Thoracic aorta (tissue), 2 donors: ENCODE measurements at regions not wholly inside any gene's neighbourhood (a gene's known extent, or its start where the extent isn't known, plus 50 kb on each side); places are given as distances from the start of the nearest gene placed in this dataset.

ENCODE experiments used
- ATAC-seq: fragments of 150-250 bp; one replicate; pipeline ENCODE4 v1.8.0; 2017; ENCODE audit warnings: low read depth; ENCODE audit not compliant: insufficient number of reproducible peaks, low FRiP score
- DNase-seq: peaks from one replicate; pipeline ENCODE4 v3.0.0-alpha.2; 2020; ENCODE audit warnings: low spot score
- H3K27ac ChIP-seq, 2 donors: fragments of 200-600 bp; sonication (generic); 1 replicate in 1 of 2; 2 replicates in 1 of 2; pipeline ENCODE4 v1.5.1; 2016; ENCODE audit warnings: mild to moderate bottlenecking in 2 of 2, moderate library complexity in 2 of 2
- H3K27me3 ChIP-seq: fragments of 200-600 bp; sonication (generic); replicated peaks from 2 replicates; pipeline ENCODE4 v1.6.0; 2016; ENCODE audit warnings: mild to moderate bottlenecking; ENCODE audit not compliant: insufficient read depth
- H3K36me3 ChIP-seq: fragments of 200-600 bp; sonication (generic); one replicate; pipeline ENCODE4 v1.5.1; 2016
- H3K4me1 ChIP-seq, 2 donors: fragments of 200-600 bp; sonication (generic); 1 replicate in 1 of 2; 2 replicates in 1 of 2; pipeline versions ENCODE4 v1.5.1 to v1.6.0; 2016; ENCODE audit warnings: low read depth in 2 of 2, mild to moderate bottlenecking in 1 of 2; ENCODE audit not compliant: control insufficient read depth in 1 of 2
- H3K4me3 ChIP-seq: fragments of 200-600 bp; sonication (generic); 2 replicates; pipeline ENCODE4 v1.5.1; 2016; ENCODE audit warnings: mild to moderate bottlenecking
- H3K9me3 ChIP-seq: fragments of 200-600 bp; sonication (generic); 2 replicates; pipeline ENCODE4 v1.5.1; 2016
- CTCF ChIP-seq: fragments of 200-600 bp; sonication (generic); IDR thresholded peaks from one replicate; pipeline ENCODE4 v1.5.1; 2019; ENCODE audit warnings: antibody characterized with exemption

DNA sequence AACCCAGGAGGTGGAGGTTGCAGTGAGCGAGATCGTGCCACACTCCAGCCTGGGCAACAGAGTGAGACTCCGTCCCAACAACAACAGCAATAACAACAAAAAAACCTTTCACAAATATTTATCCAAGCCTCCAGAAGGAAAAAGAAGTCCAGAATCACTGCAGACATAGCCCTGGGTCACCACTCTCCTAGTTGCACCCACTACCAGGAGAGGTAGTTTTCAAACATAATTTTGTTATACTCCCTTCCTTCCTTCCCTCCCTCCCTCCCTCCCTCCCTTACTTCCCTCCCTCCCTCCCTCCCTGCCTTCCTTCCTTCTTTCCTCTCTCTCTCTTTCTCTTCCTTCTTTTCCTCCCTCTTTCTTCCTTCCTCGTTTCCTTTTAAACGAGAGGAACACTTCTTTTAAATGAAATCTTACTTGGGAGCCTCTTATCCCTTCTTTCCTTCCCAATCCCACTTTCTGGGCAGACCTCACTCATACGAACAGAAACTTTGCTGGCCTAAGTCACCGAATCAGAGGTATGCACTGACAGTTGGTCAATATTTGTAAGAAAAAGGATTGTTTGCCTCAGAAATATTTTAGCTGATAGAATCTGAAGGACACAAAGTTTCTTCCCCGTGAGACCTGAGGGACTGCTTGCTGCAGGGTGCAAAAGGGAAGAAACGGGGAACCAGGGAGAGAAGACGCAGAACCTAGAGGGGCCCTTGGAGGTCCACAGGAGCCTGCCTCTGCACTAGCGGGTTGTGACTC, 88.1 kb upstream of the AGAP1 start:
- DNase-seq, result no peak
- Histone ChIP-seq H3K27ac (no peak overlapping the region), H3K4me1 (no peaks in the 10 kb centered on the region)

DNA sequence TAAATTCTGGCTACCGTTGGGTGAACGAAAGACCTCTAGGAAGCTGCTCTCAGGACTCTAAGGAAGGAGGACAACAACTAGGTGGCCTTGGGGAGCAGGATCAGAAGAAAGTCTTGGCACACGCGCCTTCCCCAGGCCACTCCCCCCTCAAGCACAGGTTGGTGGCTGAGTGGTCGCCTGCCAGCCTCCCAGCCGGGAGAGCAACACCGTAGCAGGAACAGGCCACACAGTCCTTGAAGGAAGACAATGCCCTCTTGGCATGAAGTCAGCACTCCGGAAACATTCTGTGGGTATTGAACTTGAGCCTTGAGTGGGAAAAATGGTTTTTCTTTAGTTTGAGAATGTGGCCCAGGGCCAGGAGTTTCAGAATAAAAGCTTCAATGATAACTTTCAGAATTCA, 87.4 kb upstream of the AGAP1 start:
- Histone ChIP-seq H3K9me3 (no peaks in the 10 kb centered on the region), H3K36me3 (no peaks in the 10 kb centered on the region), H3K27me3 (no peaks in the 10 kb centered on the region), H3K4me1 (no peaks in the 10 kb centered on the region), H3K4me3 (no peak overlapping the region), H3K27ac (no peak overlapping the region)
- no peak for ATAC-seq
- DNase-seq, result no peak
- TF ChIP-seq CTCF, result no peak

More for the DNA sequence above, 88.1 kb upstream of the AGAP1 start:
- no peak overlapping the region for H3K4me3 ChIP-seq
- no peaks in the 10 kb centered on the region for H3K36me3 ChIP-seq
- no peak for ATAC-seq
- TF ChIP-seq CTCF, result no peak
- H3K27me3 ChIP-seq, result no peaks in the 10 kb centered on the region
- H3K9me3 ChIP-seq, result no peaks in the 10 kb centered on the region

- Histone ChIP-seq H3K4me1 (no peaks in the 10 kb centered on the region), H3K27me3 (no peaks in the 10 kb centered on the region), H3K36me3 (no peaks in the 10 kb centered on the region), H3K27ac (no peak overlapping the region), H3K4me3 (no peak overlapping the region), H3K9me3 (no peaks in the 10 kb centered on the region)
- no peak for TF ChIP-seq CTCF
- no peak for ATAC-seq
- no peak for DNase-seq
Observed at GRCh38 chr2:235411905-235412485, 81.8 kb upstream of the AGAP1 start.

- no peak for ATAC-seq
- no peak for DNase-seq
- no peaks in the 10 kb centered on the region for H3K4me1 ChIP-seq
- H3K4me3 ChIP-seq, result no peak overlapping the region
- H3K27ac ChIP-seq, result no peak overlapping the region
- no peak for TF ChIP-seq CTCF
- no peaks in the 10 kb centered on the region for H3K36me3 ChIP-seq
- H3K9me3 ChIP-seq, result no peaks in the 10 kb centered on the region
- H3K27me3 ChIP-seq, result no peaks in the 10 kb centered on the region
Observed at GRCh38 chr2:235413064-235413463, 80.8 kb upstream of the AGAP1 start.

DNA sequence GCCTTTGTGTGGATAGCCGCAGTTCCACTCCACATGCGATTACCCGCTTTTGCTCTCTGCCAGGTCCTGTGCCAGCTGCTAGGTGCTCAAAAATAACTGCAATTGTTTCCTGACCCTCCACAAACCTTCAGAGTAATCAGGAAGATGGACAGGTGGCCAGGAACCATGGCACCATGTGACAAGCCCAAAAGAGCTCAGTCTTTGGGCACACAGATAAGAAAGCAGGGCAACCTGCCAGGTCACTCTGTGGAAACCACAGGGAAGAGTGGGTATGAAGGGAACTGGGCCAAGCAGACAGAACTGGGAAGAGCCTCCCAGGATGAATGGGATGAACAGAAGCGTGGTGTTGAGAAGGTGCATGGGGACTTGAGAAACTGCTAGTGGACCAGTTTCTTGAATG, 79.4 kb upstream of the AGAP1 start:
- TF ChIP-seq CTCF, result no peak
- Histone ChIP-seq H3K36me3 (no peaks in the 10 kb centered on the region), H3K27me3 (no peaks in the 10 kb centered on the region), H3K27ac (no peak overlapping the region), H3K4me3 (no peak overlapping the region), H3K4me1 (no peaks in the 10 kb centered on the region), H3K9me3 (no peaks in the 10 kb centered on the region)
- DNase-seq, result no peak
- ATAC-seq, result no peak
